ENCODE measurements at regions not wholly inside any gene's neighbourhood (a gene's known extent, or its start where the extent isn't known, plus 50 kb on each side); places are given as distances from the start of the nearest gene placed in this dataset.

DNA sequence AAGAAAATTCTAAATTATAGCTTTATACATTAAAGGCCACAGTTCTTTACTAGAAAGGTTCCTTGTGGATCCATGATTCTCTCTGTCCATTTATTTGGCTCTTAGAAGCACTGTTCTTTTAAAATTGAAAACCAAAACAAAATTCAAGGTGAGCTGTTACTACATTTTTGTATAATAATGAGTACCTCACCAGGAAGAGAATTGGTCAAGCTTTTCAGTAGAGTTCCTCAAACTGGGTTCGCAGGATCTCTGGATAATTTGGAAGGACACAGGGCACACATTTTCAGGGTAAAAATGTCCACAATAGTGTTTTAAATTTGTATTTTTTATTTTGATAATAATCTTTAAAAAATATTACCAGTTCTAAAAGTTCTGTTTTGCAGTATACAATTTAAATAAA, 93.0 kb downstream of the PPP1R3A start:
- DNase-seq = no peak

- DNase-seq = no peak
Observed at GRCh38 chr7:113824117-113824823, 94.5 kb downstream of the PPP1R3A start.

DNA sequence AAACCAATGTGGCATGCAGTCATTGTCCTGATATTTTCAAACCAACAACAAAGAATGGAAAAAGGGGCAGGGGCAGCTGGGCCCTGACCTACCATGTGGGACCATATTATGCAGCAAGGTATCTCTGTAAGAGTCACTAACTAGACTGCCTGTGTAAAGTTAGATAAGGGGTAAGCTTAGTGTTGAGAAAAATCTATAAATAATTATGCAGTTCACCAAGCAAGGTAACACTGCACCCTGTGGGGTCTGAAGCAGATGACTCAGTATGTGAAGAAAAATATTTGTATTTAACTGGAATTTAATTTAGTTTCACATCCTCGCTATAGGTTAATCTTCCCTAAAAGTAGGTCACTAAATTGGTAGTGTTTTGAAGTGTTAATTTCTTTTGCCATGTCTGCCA, 99.3 kb downstream of the PPP1R3A start:
- no peak for DNase-seq

- DNase-seq = no peak
Observed at GRCh38 chr7:113816639-113817038, 102.2 kb downstream of the PPP1R3A start.

DNA sequence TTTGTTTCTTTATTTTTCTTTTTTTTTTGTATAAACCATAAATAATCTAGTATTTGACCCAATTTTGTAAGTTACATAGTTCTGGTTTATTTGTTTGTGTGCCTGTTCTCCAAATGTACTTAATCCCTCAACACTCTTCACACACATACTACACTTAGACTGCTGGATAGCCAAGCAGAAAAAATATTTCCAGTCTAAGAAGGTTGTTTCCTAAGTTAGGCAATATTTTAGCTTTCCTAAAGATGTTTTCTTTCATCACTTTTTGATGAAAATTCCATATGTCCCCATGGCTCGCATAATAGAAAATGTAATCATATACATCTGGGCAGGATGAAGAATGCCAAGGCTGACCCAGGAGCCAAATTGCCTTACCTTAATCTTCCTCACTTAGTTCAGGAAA, 105.3 kb downstream of the PPP1R3A start:
- no peak for DNase-seq

DNA sequence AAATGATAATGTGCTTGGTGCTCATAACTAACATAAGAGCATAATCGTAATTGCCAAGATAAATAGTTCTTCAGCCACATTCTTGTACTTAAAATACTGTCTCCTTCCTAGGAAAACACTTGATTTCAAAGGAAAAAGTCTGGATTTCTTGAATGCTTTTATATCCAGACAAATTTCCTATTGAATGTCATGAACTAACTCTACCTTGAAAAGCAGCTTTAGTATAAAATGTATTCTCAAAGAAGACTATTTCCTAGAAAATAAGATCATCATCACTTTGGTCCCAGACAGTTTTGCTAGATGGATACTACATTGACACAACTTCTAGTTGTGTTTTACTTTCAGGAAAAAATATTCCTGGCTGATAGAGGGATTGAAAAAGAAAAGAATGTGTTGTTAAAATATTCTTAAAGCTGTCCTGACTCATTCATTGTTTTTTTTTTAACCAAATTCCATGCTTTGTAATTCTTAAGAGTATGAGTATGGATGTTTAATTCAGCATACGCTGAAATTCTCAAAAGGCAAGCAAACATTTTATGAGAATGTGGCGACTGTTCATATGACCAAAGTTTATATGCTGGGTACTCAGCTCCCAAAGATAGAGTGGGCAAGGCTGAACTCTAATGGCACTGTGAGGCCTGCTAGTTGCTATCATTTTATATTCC, 106.1 kb downstream of the PPP1R3A start:
- no peak for DNase-seq

- no peak for DNase-seq
Observed at GRCh38 chr7:113810080-113810744, 108.6 kb downstream of the PPP1R3A start.

DNA sequence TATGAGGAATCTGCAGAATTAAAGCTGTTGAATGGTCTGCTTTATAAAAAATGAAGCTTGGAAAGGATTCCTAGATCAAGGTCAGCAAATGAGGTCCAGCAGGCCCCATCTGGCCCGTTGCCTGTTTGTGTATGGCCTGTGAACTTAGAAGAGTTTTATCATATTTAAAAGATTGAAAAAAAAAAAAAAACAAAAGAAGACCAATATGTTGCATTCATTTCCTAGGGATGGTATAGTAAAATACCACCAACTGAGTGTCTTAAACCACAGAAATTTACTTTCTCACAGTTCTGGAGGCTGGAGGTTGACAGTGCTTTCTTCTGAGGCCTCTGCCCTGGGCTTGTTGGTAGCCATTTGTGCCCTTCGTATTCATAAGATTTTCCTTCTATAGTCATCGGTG, 109.2 kb downstream of the PPP1R3A start:
- DNase-seq = no peak

GRCh38 chr7:113806633-113807327, 112.0 kb downstream of the PPP1R3A start:
- no peak for DNase-seq

DNA sequence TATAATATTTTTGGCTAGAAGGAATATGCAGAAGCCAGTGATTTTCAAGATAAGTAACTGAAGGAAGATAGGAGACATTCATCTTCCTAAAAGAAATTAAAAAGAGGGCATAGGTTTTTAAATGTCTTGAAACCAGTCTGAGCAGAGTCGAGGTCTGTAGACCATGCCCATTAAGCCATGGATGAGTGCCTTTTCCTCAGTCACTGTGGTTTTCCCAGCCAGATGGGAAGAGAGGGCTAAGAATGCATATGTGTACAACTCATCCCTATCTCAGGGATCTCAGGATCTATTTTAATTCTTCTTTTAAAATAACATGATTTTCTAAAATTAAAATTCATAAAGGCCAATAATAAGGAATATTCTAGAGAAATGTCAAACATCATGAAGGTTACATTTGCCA, 112.8 kb downstream of the PPP1R3A start:
- no peak for DNase-seq

DNA sequence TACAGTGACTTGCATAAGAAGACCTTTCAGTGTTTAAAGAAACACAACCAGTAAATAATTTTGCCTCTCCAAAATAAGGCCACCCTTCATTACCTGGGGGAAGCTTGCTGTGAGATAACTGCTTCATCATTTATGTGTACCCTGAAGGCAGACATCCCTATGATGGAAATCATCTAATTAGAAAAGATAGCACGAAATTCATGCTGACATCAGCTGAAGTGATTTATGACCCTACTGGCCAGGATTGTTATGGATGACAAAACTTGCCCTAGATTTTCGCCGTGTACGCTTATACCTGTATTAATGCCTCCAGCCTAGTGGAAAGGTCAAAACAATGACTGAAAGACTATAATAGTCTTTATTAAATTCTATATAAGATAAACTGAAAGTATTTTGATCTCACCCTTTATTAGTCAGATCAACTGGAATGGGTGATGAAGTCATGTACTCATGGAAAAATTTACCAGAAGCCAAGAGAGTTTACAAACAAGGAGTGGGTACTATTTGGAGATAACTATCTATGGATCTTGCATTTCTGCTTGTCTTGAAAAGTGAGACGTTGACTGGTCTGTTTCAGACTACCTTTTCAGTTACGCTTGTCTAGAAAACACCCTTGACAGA, 114.2 kb downstream of the PPP1R3A start:
- no peak for DNase-seq

DNA sequence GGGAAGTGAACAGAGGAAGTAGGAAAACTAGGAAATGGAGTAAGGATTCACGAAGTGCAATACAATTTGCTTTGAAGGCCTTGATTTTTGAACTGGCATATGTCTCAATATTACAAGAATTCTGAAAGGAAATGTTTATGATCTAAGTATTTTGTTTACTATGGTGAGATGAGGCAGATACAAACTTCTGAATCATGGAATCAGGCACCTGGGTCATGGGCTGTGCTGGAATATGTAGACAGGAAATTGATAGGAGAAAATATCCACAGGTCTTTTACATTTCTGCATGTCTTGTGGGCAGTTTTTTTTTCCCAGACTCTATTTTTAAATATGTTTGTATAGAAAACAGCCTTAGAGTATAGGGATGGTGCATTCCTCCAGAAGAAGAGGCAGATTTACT, 117.1 kb downstream of the PPP1R3A start:
- no peak for DNase-seq

GRCh38 chr7:113800826-113801225, 118.0 kb downstream of the PPP1R3A start:
- no peak for DNase-seq

DNA sequence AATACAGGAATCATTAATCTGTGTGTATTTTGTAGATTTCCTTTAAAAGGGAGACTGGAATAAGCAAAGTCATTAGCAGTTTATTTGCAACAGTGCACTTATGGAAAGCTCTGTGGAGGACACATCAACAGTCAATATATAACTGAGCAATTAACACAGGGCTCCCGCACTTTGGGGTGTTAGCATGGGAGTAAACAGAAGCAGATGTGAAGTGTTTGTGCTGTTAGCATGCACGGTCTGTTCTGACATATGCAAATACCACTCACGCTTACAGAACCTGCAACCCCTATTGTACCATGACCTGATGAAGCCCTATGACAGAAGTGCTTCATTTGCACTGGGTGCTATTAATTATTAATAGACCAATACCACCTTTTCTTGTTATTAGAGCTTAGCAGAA, 118.9 kb downstream of the PPP1R3A start:
- DNase-seq = no peak

DNA sequence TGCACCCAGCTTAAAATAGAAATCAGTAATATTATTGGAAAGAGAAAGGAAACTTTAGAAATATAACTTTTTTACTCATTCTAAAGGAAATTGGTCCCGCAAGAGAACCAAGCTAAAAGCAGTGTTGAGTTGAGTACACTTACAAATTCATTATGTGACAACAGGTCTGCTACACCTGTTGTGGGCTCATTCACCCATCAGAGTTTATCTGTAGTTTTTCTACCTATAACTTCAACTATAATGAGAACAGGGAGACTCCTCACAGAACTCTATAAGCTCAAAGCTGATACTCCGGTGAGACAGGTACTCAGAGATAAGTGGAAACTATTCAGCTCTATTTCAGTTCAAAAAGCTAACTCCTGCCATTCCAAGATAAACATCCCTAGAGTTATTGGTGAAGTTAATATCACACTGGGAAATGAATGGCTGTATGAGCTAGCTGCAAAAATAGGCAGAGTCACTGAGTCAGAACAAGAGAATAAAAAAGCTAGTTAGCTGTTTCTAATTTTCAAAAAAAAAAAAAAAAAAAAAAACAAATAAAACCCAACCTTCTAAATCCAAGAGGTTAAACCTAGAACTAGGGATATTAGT, 121.3 kb downstream of the PPP1R3A start:
- DNase-seq = no peak

DNA sequence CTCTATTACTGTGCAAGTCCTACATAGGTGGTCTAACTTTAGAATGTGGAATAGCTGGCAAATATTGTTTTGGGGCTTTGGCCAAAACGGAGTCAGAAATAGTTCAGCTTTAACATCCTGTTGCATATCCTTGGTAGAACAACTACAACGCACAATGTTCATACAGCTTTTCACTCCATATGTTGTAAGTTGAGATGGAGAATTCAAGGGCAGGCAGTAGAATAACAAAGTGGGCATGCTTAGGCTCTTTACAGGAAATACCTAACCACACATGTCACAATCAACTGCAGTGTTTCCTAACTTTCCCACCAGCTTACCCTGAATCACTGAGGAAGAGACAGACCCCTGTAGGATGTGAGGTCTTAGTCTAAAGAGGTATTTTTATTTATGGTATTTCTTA, 122.3 kb downstream of the PPP1R3A start:
- no peak for DNase-seq

DNA sequence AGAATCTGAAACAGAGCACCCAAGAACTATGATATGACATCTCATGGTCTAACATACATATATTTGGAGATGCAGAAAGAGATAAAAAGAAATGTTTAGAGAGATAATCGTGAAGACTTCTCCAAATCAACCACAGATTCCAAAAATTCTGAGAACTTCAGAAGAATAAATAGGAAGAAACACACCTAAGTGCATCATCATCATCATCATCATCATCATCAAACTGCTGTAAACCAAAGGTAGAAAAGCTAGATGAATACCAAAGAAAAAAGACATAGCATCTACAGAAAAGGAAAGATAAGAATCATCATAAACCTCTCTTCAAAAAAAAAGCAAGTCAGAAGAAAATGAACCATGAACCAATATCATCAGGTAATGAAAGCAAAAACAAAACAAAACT, 124.2 kb downstream of the PPP1R3A start:
- no peak for DNase-seq

DNA sequence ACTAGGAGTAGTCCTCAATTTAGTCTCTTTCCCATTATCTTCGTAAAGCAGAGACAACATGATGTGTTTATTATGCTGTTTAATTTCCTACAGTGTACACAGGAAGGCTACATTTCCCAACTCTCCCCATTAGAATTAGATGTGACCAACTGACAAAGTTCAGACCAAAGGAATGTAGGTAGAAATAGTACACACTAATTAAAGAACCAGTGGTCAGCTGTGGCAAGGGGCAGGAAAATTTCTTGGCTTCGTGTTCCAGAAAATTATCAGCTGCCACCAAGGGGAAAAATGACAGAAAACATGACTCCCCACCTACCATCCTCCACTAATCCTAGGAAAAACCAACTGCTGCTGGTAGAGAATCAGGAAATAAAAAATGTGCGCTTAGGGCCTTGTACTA, 125.6 kb downstream of the PPP1R3A start:
- DNase-seq = no peak

GRCh38 chr7:113790025-113790424, 128.8 kb downstream of the PPP1R3A start:
- DNase-seq = no peak

DNA sequence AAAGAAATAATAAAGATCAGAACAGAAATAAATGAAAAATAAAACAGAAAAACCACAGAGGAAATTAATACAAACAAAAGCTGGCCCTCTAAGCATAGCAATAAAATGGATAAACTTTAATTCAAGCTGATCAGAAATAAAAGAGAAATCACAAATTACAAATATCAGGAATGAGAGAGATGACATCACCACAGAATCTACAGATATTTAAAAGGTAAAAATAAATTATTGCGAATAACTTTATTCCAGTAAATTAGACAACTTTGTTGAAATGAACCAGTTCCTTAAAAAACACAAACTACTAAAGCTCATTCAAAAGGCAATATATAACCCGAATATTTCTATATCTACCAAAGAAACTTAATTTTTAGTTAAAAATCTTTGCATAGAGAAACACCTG, 131.7 kb downstream of the PPP1R3A start:
- no peak for DNase-seq

DNA sequence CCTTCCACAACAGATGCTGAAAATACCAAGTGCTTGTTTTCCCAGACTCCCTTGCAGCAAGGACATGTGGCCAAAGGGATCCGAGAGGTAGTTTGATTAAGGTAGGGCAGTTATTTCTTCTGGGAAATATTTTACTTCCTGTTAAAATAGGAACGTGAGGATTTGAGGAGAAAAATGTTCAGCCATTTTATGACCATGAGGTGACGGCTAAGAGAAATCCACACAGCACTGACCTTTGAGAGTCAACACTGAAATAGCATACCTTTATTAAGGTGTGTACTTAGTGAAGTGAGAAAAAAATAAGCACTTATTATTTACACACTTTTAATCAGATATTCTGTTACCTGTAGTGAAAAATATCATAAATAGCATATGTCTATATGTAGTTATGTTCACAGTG, 133.9 kb downstream of the PPP1R3A start:
- DNase-seq = no peak

GRCh38 chr7:113784316-113784715, 134.5 kb downstream of the PPP1R3A start:
- DNase-seq = no peak

DNA sequence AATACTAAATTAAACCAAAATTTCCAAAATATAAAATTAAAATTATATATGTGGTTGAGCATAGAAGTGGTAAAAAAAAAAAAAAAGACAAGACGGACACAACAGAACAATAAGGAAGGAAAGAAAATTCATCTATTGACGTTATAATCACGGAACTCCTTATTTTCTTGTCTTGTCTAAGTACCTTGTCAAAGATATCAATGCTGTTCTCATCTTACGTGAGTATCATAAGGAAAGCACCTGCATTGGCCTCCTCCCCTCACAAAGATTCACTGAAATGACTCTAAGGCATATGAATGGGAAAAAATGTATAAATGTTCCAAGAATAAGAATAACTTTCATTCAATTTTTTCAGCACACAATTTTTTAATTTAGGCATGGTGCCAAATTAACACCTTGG, 135.4 kb downstream of the PPP1R3A start:
- no peak for DNase-seq

Measured in activated CD4-positive, alpha-beta T cell treated with anti-CD3 and anti-CD28 coated beads, Interleukin-10, Interleukin-2, amounts not matched to agents 100 ng/mL and 50 ng/mL, durations not matched to agents 16 hours and 8 hours (primary cell).